HG03064 (cell line): ENCODE measurements at regions not wholly inside any gene's neighbourhood (a gene's known extent, or its start where the extent isn't known, plus 50 kb on each side); places are given as distances from the start of the nearest gene placed in this dataset.

Source experiments
- ATAC-seq: cut with Tn5 transposase; IDR thresholded peaks from one replicate; pipeline ENCODE4 v1.9.1; 2021; ENCODE audit warnings: low read depth; ENCODE audit not compliant: unreplicated experiment

DNA sequence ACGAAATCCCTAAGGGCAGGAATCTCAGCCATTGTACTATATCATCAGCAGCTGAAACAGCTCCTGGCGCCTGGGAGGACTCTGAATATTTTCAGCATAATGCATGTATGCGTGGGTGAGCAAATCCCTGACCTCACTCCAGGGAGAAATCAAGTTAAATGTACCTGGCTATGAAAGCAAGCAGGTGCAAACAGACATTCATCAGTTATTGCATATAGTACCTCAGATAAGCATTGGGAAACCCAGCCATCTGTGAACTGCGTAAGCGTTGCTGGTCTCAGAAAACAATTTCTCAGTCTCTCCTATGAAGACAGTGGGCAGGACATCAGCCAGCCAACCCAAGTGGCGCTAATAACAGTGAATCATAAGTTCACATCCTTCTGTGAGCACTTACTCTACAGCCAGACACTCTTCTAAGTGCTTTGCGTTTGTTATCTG lies 622.6 kb downstream of the EPM2A start:
- ATAC-seq: no peak

DNA sequence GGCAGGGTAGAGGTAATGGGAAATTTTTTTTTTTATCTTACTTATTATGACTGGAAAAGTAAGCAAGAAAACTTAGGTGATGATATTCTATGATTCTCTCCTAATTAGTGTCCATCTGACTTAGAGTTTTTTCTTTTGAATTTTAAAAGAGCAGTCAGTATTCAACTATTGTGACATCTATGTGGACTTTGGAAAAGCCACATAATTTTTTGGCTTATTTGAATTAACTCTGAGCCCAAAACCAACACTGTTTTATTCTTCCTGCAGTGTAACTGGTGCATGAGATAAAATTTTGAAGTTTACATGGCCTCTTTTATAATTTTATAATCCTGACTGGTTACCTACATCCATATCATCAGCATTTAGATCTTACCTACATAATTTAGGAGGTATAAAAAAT lies 619.7 kb downstream of the EPM2A start:
- ATAC-seq: no peak

DNA sequence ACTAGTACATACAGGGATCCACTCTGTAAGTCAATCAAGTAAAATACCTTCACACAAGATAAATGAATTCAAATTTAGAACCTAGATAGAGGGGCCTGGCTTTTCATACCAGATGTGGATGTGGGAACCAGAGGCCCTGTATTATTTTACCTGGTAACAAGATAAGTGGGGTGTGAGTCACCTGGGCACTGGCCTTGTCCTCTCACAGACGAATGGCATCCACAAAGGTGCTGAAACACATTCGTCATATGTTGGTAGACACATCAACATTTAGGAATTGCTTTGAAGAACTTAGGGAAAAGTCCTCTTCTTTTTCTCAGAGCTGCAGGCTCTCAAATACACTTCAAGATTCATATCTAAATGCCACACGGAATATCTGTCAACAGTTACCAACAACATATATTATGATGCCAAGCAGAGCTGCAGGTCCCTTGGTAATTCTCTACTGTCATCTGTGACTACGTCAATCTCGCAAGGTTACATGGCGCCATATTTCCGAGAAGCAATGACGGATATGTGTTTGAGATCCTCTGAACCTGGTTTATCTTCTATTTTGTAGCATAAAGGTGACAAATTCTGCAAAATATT lies 618.6 kb downstream of the EPM2A start:
- ATAC-seq: no peak

DNA sequence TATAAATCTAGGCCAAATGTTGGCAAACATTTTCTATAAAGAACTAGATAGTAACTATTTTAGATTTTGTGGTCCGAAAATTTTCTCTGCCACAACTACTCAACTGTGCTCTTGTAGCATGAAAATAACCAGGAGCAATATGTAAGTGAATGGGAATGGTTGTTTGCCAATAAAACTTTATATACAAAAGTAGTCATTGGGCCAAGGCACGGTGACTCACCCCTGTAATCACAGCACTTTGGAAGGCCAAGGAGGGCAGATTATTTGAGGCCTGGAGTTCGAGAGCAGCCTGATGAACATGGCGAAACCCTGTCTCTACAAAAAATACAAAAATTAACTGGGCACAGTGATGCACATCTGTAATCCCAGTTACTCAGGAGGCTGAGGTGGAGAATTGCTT lies 617.1 kb downstream of the EPM2A start:
- no peak for ATAC-seq

DNA sequence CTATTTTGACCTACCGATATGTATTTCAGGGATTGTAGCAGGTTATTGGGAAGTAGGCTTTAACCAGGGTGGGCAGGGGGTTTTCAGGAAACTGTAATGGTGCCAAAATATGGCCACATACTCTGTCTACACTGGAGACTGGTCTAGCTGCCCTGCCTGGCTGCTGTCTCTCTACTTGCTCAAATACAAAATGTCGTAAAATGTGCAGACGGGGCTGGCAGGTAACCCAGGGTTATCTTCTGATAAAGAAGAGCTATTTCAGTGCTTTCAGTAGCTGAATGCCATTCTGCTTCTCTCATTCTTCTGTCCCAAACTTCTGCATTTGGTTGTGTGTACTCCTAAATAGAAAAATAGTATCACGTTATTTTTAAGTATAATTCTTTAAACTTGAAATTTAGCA lies 616.2 kb downstream of the EPM2A start:
- no peak for ATAC-seq

DNA sequence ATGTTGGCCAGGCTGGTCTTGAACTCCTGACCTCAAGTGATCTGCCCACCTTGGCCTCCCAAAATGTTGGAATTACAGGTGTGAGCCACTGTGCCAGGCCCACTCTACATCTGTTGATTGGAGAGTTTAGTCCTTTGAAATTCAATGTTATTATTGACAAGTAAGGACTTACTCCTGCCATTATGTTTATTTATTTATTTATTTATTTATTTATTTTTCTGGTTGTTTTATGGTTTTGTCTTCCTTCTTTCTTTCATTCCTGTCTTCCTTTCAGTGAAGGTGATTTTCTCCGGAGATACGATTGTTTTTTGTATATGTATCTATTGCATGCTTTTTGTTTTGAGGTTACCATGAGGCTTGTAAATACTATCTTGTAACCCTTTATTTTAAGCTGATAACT lies 602.6 kb downstream of the EPM2A start:
- no peak for ATAC-seq

DNA sequence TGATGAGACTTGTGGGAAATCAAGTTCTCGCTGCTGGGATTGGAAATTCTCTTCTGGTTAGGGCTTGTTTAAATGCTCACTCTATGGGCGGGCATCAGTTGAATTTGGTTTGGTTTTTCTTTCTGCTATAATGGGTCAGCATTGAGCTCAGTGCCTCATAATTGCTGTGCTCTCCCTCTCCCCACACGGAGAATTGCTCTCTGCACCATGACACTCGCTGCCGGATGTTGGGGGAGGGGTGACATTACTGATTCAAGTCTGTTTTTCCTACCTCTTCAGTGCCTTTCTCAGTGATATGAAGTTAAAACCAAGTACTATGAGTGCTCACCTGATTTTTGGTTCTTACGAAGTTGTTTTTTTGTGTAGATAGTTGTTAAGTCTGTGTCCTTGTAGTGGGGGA lies 599.6 kb downstream of the EPM2A start:
- no peak for ATAC-seq

DNA sequence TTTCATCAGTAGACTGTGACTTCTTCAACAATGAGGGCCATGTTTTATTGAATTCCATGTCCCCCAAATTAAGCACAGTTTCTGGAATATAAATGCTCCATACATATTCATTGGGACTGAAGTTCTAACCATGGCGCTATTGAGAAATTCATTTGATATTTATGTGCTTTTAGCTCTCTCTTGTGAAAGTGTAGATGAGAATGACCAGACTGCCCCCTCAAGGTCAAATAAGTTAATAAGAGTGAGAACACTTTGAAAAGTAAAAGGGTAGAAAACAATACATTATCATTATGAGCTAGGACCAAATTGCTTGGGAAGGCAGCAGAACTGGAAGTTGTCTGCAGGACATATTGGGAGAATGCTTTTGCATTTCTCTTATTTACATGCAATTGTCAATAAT lies 597.9 kb downstream of the EPM2A start:
- ATAC-seq: no peak

DNA sequence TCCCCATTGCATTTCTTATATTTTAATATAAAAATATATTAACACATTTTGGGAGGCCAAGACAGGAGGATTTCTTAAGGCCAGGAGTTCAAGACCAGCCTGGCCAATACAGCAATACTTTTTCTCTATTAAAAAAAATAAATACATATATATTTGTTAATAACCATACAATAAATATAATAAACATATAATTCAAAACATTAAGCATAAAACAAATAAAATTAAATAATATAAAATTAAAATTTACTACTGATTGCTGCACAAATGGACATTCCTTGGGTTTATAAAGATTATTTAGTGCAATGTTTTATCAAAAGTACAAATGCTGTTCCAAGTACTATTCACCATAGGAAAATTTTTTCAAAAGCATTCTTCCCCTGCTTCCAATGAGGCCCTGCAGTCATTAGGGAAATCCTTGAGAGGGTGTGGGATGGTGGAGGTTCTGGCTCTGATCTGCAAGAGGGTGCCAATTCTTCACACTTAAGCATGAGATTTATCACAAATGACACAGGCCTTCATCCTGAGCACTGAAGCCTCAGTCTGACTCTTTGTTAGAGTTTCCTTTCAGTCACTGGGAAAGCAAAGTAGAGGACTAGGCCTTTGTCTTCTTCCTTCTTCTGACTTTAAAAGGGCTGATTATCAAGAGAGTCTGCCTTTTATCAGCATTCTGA lies 596.7 kb downstream of the EPM2A start:
- ATAC-seq: no peak

DNA sequence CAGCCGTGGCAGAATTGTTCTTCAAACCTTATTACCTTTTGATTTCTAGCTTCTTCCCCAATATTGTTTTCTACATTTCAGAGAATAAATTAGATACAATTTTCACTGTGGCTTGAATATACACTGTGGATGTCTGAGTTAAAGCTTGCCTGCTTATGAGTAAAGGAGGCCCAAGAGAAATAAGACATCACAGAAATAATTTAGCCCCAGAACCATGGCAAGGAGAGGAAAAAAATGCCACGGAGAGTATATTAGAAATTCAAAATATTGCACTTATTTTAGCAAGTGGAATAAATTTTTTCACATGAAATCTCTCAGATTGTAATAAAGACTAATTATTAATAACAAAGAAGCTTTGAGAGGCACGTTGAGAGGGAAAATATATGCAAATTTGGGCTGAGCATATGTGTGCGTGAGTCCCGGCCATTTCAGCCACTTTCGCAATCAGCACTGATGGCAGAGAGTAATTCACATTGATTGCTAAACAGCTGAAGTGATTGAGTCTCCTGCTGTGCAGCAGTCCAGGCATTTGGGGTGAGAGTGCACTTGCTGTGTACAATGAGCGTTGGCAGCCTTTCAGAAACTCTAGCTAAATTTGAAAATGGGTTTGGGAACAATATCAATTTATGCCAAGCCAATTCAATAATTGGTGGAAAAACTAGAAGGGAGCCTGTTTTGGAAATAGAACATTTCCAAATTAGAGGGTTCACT lies 596.0 kb downstream of the EPM2A start:
- no peak for ATAC-seq

DNA sequence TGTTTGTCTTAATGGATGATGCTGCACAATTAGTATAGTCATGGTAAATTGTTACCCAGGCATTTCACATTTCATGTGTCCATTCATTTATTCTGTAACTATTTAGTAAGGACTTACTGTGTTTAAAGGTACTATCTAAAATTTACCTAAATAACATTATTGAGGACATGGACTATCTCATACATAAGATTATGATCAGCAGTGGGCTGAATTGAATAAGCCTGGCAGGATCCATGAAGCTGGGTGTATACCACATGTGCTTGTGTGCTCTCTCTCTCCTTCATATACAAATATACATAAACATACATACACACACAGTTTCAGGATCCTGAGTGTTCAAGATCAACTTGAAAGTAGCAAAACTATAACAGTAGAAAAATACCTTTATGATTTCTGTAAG lies 595.4 kb downstream of the EPM2A start:
- no peak for ATAC-seq

DNA sequence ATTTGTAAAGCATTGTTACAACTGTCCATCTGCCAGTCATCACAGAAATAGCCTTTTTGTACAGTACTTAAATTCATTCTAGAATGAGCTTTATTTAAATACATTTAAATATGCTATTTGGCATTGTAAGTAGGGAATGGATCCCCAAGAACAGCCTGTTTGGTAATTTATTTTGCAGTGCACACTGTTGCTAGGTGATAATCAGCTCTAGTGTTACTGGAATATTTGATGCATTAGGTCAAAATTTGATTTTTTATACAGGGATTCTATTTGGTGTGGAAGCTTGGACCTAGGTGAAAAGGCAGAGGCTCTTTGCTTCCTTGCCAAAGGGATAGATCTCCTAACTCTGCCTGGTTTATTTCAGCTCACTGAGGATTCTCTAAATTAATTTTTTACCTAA lies 593.7 kb downstream of the EPM2A start:
- no peak for ATAC-seq

DNA sequence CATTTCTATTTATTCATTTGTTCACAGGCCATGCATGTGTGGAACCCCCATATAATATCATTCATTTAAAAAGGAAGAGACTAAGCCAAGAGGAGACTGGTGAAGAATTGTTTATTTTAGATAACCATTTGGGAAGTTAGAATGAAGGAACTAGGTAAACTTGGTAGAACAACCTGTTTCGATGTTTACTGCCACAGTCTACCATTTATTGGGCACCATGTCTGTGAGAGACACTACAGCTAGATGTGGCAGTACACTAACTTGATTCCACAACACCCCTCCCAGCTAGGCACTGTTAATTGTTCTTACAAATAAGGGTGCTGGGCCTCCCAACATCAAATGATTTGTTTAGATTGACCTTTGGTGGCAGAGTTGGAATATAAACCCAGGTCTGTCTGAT lies 592.4 kb downstream of the EPM2A start:
- ATAC-seq: no peak

DNA sequence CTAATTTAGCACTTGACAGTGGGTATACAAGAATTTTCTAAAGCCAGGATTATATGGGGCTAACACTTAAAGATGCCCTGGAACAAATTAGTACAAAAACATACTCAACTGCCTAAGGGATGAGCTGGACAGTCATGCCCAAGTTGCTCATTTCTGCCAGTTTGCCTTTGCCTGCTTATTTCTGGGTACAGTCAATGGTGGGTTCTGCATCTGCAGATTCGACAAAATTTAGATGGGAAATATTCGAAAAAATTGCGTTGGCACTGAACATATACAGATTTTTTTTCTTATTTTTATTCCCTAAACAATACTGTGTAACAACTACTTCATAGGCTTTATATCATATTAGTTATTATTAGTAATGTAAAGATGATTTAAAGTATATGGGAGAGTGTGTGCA lies 591.9 kb downstream of the EPM2A start:
- ATAC-seq: no peak

DNA sequence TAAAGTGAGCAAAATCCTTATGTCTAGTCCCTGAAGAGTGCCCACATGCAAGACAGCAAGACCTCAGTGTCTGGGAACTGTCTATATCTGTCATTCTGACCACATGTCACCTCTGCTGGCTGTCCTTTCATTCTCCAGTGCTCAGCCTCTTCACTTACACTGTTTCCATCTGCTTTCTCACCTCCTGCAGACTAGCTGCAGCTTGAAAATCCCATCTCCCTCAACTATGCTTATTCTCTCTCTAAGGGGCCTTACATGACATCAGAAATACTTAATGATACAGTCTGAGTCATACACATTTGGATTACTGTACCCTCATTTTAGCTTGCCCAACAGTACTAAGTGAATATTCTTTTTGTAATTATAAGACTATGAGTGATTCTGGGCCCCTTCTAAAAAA lies 587.8 kb downstream of the EPM2A start:
- ATAC-seq: no peak

DNA sequence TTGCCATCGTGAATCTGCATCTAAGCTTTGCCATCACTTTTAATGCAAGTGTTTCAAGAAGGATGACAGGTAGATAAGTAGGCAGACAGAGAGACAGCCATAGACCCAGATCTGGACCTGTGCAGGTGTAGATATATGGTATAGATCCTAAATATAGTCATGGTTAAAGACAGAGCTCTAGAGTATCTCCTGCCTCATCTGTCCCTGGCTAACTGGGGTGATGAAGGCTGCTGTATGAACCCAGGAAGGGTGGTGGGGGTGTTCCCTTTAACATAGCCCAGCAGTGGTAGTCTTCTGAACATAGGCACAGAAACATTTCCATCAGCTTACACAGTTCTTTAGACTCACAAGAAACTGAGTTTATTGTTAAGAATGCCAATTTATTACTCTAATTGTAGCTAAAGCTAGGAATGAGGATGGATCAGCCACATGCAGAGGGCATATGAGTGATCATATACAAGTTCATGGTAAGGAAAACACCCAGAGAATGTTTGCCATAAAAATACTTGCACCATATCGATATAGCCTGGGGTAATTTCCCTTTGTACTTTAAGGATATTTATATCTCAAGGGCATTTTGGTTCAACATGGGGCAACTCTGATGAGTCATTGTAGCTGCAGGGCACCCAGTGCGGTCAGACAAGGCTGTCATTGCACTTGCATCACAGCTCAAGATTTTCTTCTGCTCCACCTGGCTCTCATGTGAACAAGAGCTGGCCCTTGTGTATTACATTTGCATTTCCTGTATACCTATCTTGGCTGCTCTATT lies 587.2 kb downstream of the EPM2A start:
- peak; percentile 75 for ATAC-seq

DNA sequence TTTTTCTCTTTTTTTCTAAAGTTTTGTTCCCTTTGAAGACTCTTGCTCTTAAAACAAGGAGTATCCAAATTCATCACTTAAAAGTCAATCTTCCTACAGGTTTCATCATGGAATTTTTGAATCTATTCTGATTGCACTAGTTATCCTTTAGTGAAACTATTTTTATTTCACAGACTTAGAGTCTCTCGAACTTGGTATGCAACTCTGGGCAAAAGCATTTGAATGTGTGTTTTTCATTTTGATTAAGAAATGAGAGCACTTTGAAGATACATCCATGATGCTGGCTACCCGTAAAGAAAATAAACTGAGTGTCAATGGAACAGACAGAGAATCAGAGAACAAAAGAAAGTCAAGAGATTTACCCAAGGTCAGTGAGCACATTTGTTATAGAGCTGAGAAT lies 586.5 kb downstream of the EPM2A start:
- ATAC-seq: no peak

DNA sequence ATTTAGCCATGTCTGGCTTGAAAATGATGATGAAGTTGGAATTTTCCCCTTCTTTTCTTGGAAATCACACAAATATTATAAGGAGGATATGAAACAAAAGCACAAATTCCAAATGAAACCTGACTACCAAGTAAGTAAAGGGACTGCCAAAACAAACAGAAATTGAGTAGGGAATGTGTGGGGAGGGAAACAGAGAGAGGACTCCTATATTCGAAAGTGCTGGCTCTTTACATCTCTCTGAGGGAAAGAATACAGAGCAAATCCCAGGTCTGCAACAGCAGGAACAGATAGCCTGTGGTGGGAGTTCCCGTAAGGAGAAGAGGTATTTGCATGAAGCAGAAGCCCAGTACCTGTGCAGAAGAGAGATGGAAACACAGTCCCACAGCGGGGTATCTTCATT lies 583.7 kb downstream of the EPM2A start:
- ATAC-seq: no peak

DNA sequence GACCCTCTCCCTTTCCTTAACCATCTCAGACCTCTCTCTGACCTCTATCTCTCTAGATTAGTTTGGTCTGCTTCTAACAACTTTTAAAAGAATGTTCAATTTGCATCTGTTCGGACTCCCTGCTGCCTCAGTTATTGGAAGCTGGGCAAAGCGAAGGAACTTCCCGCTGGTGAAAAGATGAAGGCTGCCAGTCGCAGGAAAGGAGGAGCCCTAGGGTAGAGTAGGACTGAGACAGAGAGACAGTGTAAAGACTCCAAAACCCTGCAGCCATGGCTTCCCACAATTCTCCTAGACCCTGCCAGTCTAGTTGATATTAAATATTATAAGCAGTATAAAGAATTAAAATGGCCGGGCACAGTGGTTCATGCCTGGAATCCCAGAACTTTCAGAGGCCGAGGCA lies 581.8 kb downstream of the EPM2A start:
- no peak for ATAC-seq

DNA sequence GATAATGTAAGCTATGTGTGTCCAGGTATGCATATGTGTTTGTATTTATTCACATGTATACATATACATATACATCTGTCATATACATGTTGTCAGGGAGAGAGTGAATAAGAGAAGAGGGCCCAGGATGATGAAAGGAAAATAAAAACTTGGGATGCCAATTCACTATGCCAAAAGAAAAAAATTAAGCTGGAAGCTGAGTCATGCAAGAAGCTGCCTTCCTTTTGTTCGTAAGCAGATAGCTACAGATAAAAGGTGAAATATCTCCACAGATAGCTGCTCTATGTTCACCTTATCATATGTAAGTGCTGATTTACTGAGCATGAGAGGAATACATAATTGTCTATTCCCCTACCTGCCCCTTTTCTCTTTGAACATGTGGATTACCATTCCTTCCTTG lies 579.9 kb downstream of the EPM2A start:
- no peak for ATAC-seq
